T47D (cell line): ENCODE measurements at regions not wholly inside any gene's neighbourhood (a gene's known extent, or its start where the extent isn't known, plus 50 kb on each side); places are given as distances from the start of the nearest gene placed in this dataset.

Experiments
- DNase-seq, 2 experiments: peaks; one replicate each; pipeline versions ENCODE4 v3.0.0 to v3.0.0-alpha.2; 2011 to 2012; ENCODE audit warnings: low read depth in 1 of 2, low spot score in 1 of 2
- JUND ChIP-seq: IDR thresholded peaks from 2 replicates; pipeline ENCODE4 v1.6.1; 2012; ENCODE audit warnings: low read depth
- in situ Hi-C: cut with HindIII; loops from 2 replicates; pipeline ENCODE4 v1.10.0; 2016; ENCODE audit warnings: low sequenced_read_pairs, low pct_unique_long_range_greater_than_20kb

DNA sequence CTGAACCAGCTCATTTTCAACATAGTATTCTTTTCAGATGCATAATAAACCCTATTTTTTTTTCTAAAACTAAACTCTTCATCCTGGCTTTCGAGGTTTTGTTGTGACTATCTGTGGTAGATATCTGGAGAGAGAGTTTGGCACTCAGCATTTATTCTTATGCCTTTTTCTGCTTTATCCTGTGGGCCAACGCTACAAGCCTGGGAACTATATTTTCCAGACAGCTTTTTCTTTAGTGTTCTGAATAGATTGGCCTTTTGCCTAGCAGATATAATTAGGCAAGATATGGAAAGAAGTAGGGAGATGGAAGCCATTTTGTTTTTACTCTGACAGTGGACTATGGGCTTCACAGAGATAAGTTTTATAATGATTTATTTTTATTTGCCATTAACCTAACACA, 486.7 kb downstream of the TMEM232 start:
- in situ Hi-C loops, result no loop called here
- no peak for TF ChIP-seq JUND
- DNase-seq, result no peak

DNA sequence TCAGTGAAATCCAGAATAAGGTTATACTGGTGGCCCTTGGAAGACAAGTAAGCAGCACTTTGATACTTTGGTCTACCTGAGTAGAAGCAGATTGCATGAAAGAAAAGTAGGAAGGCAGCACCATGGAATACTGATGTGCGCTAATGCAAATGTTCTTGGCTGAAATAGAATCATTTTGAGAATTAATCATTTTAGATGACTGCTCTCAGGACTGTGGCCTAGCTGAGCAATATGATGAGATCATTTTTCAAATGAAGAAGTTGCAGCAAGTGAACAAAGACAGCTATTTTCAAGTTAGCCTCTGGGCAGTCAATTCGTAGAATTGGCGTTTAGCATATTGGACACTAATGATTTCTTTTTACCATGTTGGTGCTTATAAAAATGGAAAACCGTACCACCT, 483.5 kb downstream of the TMEM232 start:
- no peak for DNase-seq
- TF ChIP-seq JUND, result no peak
- in situ Hi-C loops, result no loop called here

DNA sequence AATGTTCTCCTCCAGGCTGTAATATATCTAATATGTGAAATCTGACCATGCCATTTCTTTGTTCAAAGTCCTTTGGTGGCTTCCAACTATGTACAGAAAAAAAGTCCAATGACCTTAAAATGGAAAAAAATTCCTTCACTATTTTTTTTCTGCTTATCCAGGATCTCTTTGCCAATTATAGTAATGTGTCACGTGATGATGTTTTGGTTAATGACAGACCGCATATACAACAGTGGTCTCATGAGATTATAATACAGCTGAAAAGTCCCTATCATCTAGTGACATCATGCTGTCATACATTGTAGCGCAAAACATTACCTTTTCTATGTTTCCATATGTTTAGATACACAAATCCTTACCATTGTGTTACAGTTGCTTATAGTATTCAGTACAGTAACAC, 477.6 kb downstream of the TMEM232 start:
- in situ Hi-C loops, result no loop called here
- no peak for DNase-seq
- TF ChIP-seq JUND, result no peak

DNA sequence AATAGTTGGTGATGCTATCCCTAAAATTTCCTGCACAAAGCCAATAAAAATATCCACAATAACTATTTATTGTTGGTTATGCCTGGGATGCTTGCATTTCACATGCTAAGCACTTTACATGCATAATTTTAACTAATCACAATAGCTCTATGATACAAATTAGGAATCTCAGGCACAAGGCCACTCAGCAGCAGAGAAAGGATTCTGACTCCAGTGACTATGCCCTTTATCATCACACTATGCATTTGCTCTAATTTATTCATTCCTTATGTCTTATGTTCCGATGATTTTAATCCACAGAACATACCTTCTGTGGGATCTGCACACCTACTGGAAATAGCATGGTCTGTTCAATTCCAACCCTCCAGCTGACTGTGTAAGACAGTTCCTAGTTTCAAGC, 476.1 kb downstream of the TMEM232 start:
- no peak for DNase-seq
- in situ Hi-C loops, result no loop called here
- TF ChIP-seq JUND, result no peak

DNA sequence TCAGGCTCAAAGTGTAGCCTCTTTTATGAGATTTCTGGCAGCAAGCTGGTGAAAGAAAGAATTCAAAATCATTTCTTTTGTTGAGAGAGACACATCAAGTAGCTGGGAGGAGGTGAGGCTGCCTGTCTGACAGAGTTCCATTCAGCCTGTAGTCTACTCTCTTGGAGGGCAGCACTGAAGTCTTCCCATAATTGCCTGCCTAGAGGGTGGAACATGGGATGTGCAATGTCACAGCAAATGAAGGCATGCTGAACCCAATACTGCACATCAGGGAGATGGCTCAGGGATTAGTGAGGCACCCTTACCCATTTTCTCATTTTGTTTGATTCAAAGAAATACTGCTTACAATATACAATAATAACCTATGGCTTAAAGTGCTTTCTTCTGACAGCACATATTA, 475.7 kb downstream of the TMEM232 start:
- no peak for TF ChIP-seq JUND
- in situ Hi-C loops, result no loop called here
- DNase-seq, result no peak

DNA sequence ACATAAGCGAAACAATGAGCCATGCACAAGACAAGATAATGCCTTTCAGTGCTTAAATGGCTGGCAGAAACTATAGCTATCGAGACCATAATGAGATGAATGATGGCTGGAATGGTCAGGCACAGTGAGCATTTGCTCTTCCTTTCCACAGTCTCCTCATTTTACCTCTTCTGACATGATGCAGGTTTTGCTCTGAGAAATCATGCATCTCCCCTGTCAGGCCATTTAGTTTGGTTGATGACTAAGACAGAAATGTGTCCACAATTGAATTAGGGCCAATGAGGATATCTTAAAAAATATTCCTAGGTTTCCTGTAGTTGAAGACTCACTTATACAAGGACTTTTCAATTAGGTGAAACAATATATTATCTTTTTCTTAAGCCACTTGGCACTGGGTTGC, 475.1 kb downstream of the TMEM232 start:
- in situ Hi-C loops, result no loop called here
- TF ChIP-seq JUND, result no peak
- DNase-seq, result no peak

DNA sequence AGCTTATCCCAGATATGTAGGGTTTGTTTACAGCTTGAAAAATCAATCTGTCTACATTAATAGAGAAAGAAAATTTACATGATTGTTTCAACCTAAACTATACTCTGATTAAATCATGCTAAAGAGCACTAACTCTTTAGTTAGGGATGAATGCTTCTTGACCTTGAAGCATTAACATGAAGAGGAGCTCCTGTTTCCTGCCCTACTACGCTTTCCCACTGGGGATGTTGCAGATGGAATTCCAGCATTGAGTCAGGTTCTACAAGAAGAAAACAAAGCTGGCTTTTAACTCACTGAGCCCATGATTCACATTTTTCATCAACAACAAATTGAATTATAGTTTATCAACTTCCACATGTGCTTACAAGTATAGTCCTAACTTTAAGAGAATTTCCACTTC, 471.3 kb downstream of the TMEM232 start:
- in situ Hi-C loops, result no loop called here
- DNase-seq, result no peak
- no peak for TF ChIP-seq JUND

DNA sequence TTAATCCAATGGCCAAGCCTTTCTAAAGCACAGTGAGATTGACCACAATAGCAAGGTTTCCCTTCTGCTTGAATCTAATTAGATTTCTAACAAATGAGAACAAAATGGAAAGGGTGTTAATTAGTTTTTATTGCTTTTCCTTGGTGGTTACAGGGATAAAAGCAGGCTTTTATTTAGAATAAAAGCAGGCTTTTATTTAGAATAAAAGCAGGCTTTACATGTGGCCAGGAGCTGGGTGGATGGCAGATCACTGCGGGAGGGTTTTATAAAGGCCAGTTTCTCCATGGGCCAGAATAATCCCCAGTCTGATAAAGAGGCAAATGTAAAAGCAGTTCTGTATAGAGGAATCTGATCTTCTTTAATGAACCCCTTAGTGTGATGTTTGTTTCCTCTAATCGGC, 470.2 kb downstream of the TMEM232 start:
- no peak for TF ChIP-seq JUND
- no peak for DNase-seq
- in situ Hi-C loops, result no loop called here

DNA sequence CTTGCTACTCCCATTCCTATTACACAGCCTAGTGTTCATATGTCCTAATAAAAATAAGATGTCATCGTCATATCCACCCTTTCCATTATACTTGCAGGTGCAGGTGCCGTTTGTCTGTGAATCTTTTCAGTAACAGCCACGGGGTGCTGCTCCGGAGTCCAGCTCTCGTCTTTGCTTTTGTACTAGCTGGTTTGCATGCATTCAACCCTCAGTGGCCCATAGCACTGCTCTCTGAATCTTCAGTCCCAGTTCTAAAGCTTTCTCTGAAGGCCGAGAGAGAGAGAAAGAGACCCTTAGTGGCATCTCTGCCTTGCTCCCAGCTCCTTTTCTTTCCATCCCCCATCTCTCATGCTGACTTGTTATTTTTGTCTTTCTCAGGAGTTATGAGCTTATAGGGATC, 468.5 kb downstream of the TMEM232 start:
- TF ChIP-seq JUND, result no peak
- in situ Hi-C loops, result no loop called here
- DNase-seq, result no peak

DNA sequence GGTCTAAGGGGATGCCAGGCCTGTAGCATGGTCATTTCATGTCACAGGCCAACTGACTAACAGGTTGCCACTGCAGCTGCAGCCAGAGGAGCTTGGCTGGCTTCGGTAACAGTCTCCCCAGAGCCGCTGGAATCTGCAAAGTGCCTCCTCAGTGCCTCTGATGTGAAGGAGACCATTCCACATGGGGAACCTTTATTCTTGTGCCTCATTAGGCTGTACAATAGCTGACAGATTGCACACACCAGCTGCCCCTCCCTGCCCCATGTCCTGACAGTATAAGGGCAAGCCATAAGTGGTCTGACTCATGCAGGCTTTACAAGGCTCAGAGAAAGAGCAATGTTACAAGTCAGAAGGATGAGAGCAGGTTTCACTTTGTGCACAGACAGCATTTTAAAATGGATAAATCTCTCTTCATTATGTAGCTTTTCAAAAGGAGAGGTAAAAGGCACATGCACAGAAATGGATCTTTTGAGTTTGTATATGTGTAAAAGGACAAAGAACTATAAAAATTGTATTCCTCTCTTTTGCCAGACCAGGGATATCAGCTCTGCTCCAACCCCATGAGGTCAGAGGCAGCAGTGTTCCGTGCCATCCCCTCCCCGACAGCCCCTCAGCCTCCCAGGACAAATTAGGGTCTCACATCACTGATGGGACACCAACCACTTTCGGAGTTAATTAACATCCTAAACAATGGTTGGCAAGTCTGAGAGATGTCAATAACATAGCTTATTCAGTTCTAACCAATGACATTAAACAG, 467.8 kb downstream of the TMEM232 start:
- no peak for TF ChIP-seq JUND
- DNase-seq, result no peak
- in situ Hi-C loops, result no loop called here

DNA sequence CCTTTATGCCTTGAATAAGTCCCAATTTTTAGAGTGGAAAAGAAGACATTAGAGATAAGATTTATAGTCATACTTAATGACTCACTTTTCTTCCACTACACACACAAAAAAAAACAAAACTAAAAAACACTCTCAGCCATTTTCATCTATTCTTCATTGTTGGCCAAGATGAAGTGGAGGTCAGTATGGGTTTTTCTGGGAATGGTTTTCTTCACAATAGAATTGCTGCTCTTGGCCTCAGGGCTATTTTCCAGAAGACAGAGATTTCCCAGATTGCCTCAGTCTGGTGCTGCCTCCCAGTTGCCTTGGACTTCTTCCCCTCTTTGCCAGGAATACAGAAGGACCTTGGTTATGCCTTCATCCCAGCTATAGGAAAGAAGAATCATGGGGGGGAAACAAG, 463.7 kb downstream of the TMEM232 start:
- in situ Hi-C loops, result no loop called here
- TF ChIP-seq JUND, result no peak
- DNase-seq, result no peak

DNA sequence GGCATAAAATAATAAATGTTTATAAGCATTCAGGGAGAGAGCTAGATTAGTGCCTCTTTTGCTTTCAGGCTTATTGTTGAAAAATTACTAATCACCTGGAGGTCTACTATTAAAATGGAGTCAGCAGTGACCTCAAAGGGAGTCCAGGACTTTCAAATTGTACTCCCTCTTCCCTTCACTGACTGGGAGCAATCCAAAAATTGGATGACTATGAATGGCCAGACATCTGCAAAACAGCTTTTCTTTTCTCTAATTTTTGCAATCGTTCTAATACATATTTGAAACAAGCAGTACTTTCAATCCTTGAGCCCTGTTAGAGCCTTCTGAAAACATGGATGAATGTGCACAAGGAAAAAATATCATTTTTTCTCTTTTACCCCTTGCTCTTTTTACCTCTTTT, 461.8 kb downstream of the TMEM232 start:
- in situ Hi-C loops, result no loop called here
- TF ChIP-seq JUND, result no peak
- no peak for DNase-seq

DNA sequence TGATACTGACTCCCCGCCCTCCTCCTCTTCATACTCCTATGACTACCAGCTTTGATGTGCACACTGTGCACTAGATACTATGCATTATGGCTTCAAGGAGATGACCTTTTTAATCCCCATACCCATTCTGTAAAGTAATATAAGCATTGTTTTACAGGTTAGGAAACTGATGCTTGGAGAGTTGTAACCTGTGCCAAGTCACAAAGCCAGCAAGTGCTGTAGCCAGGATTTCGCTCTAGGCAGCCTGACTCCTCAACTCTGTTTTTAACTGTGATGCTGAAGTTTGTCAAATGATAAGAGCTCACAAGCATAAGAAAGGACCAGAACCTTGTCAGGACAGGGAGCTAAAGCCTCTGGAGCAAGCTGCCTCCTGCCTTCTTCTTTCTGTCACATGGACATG, 461.3 kb downstream of the TMEM232 start:
- no peak for DNase-seq
- TF ChIP-seq JUND, result no peak
- in situ Hi-C loops, result no loop called here

DNA sequence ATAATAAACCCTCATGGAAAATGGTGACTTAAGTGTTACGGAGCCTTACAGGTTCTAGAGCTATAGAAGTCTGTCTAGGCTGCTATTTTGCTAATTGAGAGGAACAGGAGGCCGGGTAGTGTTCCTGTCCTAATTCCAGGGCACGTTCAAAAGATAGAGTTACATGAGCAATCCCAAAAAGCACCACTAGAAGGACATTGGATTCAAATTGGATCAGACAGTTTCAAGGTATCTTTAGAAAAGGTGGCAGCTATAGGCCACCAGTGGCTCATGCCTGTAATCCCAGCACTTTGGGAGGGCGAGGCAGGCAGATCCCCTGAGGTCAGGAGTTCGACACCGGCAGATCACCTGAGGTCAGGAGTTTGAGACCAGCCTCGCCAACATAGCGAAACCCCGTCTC, 458.8 kb downstream of the TMEM232 start:
- no peak for TF ChIP-seq JUND
- no peak for DNase-seq
- in situ Hi-C loops, result no loop called here
